Middle frontal gyrus (tissue), 1 donor: ENCODE measurements at regions not wholly inside any gene's neighbourhood (a gene's known extent, or its start where the extent isn't known, plus 50 kb on each side); places are given as distances from the start of the nearest gene placed in this dataset.
"Not testable (repeated sequence)": the region's sequence is repeated elsewhere in the genome, so short reads cannot be mapped to it uniquely, and the experiment has no call there.

Experiments
- DNase-seq: peaks from one replicate; pipeline ENCODE4 v3.0.0-alpha.2; 2015; ENCODE audit warnings: low spot score; ENCODE audit errors: extremely low spot score

- DNase-seq = no peak
Observed at GRCh38 chr9:80784647-80785046, 904.7 kb downstream of the TLE1 start.

GRCh38 chr9:80775971-80776370 is 913.4 kb downstream of the TLE1 start:
- DNase-seq = no peak

GRCh38 chr9:80775530-80775929 is 913.8 kb downstream of the TLE1 start:
- DNase-seq = no peak

- DNase-seq = no peak
Observed at GRCh38 chr9:80771555-80772347, 917.6 kb downstream of the TLE1 start.

GRCh38 chr9:80763536-80763935 is 925.8 kb downstream of the TLE1 start:
- DNase-seq = no peak

- DNase-seq = no peak
Observed at GRCh38 chr9:80755586-80755985, 933.8 kb downstream of the TLE1 start.

- not testable (repeated sequence) for DNase-seq
Observed at GRCh38 chr9:80747056-80747455, 942.3 kb downstream of the TLE1 start.

- DNase-seq = no peak
Observed at GRCh38 chr9:80732506-80732905, 956.8 kb downstream of the TLE1 start.

GRCh38 chr9:80720579-80720978 is 968.8 kb downstream of the TLE1 start:
- no peak for DNase-seq

- no peak for DNase-seq
Observed at GRCh38 chr9:80707120-80707519, 982.2 kb downstream of the TLE1 start.

- no peak for DNase-seq
Observed at GRCh38 chr9:80701061-80701460, 988.3 kb downstream of the TLE1 start.

GRCh38 chr9:80699511-80699998 is 989.8 kb downstream of the TLE1 start:
- DNase-seq = no peak

- DNase-seq = no peak
Observed at GRCh38 chr9:80698725-80699410, 990.5 kb downstream of the TLE1 start.

GRCh38 chr9:80692751-80693150 is 996.6 kb downstream of the TLE1 start:
- no peak for DNase-seq

- no peak for DNase-seq
Observed at GRCh38 chr9:80691229-80691628, 998.1 kb downstream of the TLE1 start.

- no peak for DNase-seq
Observed at GRCh38 chr9:80690349-80690939, 998.9 kb downstream of the TLE1 start.

GRCh38 chr9:80679916-80680315 is 1009.4 kb downstream of the TLE1 start:
- DNase-seq = no peak

- no peak for DNase-seq
Observed at GRCh38 chr9:80678906-80679305, 1010.4 kb downstream of the TLE1 start.

GRCh38 chr9:80673496-80673895 is 1015.9 kb downstream of the TLE1 start:
- DNase-seq = no peak

- no peak for DNase-seq
Observed at GRCh38 chr9:80665479-80665878, 1023.9 kb downstream of the TLE1 start.

GRCh38 chr9:80664327-80665210 is 1024.8 kb downstream of the TLE1 start:
- no peak for DNase-seq
